Pons (tissue), 1 donor: ENCODE measurements at regions not wholly inside any gene's neighbourhood (a gene's known extent, or its start where the extent isn't known, plus 50 kb on each side); places are given as distances from the start of the nearest gene placed in this dataset.

Experiments used
- DNase-seq: peaks from one replicate; pipeline ENCODE4 v3.0.0-alpha.2; 2016; ENCODE audit warnings: low spot score

DNA sequence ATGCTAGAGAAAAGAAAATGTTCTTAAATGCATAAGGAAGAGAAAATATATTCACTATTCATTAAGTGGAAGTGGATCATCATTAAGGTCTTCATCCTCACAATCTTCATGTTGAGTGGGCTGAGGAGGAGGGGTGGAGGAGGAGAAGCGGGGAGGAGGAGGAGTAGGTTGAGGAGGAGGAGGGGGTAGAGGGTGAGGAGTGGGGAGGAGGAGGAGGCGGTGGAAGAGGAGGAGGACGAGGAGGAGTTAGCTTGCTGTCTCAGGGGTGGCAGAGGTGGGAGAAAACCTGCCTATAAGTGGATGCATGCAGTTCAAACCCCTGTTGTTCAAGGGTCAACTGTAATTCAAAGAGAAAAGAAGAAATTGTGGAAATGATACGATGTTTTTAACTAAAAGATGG is 71.6 kb downstream of the MYEOV start:
- no peak for DNase-seq

DNA sequence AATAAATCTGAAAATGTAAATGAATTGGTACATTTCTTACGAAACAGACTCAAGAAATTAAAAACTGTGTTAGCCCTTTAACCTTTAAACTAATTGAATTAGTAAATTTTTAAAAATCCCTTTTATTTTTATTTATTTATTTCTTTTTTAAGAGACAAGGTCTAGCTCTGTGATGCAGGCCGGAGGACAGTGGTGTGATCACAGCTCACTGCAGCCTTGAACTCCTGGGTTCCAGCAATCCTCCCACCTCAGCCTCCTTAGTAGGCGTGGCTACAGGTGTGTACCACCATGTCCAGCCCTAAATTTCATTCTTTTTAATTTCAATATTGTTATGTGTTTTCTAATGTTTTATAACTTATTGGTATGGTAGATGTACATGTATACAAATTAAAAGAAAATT is 72.6 kb downstream of the MYEOV start:
- DNase-seq, result no peak

DNA sequence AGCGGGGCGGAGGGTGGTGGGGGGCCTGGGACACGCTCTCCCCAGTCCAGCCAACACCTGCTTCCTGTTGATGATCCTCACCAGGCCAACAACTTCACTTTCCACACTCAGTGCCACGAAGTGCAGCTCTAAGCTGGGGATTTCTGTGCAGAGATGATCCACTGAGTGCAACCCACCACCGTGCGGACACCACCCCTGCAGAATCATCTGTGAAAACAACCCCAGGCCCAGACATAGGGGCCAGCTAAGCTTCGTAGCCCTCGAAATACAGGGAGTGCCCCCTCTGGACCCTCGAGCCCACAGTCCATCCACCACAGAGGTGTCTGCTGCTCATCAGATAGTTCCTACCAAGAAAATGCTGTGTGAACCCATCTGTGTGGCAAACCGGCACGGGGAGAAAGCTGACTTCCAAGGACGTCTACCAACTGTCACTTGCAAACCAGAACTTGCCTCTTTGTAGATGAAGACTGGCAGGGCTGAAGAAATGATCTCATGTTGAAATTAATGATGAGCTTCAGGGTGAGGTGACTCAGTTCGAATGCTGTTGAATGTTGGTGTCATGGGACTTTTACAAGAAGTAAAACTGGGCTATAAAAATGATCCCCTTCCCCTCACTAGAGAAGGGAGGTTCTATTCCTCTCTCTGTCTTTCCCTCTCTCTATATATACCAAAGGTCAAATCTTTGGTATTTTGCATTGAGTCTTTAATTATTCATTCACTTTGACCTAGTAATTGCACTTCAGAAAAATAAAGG is 73.4 kb downstream of the MYEOV start:
- DNase-seq, result no peak

DNA sequence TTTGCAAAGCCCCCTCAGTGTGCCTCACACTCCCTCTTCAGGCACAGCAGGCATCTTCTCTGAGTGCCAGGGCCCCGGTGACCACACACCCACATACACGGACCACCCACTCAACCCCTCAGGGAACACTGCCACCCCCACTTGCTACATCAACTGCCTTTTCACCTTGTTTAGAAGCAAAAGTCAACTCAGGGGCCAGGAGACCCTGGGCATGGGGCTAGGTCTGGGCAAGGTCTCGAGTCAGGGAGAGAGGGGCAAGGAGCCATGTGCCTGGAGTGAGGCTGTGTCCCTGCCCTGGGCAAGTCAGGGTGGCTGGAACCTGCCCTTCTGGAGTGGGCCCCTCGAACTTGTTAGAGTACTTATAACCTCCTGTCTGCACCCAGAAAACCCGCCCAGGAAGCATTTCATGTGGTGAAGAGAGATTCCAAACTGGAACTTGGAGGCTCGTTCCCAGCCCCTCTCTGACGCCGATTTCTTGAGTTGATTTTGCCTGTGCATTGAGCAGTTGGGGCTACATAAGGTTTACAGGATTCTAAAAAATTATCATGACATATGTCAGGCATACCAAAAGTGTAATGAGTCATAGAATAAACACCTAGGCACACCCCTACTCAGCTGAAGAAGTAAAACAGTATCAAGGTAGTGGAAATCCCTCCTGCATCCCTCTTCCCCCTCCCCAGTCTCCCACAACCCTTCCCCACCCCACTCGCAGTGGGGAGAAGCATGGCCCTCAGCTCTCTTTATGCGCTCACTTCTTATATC is 74.3 kb downstream of the MYEOV start:
- no peak for DNase-seq

DNA sequence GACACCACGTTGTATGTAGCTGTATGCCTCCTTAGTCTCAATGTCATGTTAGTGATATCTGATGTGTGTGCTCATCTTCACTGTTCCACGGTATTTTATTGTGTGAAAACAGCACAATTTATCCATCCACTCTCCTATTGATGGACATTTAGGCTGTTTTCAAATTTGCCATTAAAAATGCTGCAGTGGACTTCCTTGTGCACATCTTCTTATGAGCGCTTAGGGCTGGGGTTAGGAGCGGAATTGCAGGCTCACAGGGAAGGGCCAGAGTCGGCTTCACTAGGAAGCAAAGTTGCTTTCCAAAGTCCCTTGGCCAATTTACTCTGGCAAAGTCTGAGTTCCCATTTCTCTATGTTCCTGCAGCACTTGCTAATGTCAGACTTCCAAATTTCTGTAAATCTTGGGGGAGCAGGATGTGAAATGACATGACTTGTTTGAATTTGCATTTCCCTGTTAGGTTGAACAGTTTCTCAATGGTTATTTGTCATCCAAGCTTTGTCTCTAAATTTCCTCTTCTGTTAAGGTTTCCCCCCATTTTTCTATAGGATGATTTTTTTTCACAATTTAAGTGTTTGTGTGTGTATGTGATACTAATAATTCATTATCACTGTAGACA is 75.4 kb downstream of the MYEOV start:
- DNase-seq, result no peak

DNA sequence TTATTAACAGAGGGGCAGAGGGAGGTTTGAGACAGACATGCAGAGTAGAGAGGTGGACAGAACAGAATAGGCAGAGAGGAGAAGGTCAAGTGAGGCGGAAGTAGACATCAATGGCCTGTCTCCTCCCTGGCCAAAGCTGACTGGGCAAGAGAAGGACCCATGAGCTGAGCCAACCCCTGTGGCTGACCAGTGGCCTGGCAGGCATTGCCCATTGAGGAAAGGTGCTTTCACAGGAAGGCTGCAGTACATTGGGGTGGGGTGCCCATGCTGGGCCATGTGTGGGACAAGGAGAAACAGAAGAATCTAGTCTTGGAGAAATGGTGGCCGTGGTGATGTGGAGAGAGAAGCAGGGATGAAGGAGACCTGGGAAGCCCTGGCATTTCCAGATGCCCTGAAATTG is 76.0 kb downstream of the MYEOV start:
- no peak for DNase-seq

DNA sequence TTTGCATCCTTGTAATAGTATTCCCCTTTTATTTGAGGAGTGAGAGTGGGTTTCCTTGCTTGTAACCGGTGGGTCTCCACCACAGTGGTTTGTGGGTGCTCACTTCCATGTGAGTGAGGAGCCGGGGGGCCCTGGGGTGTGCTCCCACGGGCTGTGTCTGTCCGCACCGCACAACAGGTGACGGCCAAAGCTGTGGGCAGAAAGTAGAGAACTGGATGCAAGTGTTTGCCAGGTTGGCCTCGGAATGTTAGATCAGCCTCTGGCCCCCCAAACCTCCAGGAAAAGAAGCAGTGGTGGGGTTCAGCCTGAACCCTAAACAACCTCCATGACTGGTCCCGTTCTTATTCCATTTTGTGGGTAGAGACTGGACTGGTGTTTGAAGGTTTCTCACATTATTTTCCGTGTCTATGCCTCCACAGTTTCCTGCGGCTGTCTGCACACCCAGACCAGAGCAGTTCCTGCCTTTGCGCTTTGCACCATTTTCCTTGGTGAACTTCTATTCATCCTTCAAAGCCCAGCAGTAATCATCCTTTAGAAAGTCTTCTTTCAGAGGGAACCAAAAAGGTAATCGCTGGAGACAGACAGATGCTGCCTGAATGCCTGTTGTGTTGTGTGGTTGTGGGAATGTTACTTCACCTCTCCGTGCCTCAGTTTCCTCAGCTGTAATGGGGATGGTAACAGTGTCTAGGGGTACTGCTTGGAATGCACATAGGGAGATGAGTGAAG is 77.2 kb downstream of the MYEOV start:
- no peak for DNase-seq

DNA sequence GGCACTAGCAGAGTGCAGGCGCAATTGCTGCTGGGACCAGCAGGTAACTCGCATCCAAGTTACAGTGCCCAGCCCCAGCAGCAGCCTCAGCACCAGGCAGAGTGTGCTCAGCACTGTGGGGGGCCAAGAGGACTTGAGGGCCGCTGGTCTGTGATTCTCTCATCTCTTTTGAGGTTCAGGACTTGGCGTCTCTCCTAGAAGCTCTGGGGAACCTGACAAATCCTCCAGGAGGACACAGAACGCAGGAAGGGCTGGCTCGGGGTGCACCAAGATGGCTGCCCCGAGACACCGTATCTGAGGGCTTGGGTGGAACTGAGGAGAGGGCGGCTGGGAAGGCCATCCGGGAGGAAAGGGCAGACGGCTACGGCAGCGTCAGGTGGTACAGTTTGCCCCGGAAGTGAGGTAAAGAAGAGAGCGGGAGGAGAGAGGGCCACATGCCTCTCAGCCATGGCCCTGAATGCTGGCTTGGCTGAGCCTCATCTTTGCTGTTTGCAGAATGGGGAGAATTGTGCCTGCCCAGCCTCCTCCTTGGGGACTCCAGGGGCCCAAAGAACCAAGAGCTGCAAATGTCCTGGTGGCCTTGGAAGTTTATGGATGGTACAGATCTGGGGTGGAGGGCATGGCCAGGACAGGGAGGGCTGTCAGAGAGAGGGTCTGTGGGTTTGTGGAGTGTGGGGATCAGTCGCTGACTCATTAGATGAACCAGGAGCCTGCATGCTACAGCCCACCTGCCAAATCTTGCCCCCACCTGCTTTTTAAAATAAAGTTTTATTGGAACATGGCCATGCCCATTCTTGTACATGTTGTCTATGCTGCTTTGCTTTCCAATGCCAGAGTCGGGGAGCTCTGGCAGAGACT is 78.0 kb downstream of the MYEOV start:
- no peak for DNase-seq

DNA sequence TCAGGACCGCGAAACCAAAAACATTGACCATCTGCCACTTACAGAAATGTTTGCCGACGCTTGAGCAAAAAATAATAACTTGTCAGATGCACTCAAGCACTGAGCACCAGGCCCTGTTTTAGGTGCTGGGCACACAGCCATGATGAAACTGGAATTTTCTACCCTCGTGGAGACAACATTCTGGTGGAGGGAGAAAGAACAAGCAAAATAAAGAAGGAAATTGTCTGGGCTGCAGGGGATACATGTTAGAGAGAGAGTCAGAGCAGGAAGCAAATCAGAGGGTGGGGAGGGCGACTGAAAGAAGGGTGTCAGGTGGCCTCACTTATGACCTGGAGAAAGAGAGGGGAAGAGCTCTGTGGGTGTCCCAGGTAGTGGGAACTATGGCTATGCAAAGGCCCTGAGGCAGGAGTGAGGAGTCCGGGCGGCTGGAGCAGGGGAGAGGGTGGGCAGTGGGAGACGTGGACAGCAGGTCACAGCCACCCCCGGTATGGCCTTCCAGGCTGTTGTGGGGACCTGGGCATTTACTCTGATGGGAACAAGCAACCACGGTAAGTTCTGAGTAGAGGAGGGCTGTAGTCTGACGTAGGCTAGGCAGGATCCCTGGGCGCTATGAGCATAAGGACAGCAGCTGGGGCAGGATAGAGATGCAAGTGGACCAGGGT is 78.8 kb downstream of the MYEOV start:
- no peak for DNase-seq

DNA sequence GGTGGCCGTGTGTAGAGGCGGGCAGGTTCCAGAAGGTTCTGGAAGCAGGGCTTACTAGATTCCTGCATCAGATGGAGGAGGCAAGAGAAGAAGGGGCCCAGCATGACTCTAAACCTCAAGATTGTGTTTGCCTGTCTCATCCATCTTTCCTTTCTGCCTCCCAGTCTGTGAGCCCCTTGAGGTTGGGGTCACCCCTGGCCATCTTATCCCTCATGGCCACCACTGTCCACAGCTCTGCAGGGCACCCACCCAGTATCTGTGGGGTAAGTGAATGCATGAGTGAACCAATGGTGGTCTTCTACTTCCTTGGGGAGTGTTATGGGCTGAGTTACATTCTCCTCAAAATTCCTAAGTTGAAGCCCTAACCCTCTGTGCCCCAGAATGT is 79.3 kb downstream of the MYEOV start:
- DNase-seq, result no peak

DNA sequence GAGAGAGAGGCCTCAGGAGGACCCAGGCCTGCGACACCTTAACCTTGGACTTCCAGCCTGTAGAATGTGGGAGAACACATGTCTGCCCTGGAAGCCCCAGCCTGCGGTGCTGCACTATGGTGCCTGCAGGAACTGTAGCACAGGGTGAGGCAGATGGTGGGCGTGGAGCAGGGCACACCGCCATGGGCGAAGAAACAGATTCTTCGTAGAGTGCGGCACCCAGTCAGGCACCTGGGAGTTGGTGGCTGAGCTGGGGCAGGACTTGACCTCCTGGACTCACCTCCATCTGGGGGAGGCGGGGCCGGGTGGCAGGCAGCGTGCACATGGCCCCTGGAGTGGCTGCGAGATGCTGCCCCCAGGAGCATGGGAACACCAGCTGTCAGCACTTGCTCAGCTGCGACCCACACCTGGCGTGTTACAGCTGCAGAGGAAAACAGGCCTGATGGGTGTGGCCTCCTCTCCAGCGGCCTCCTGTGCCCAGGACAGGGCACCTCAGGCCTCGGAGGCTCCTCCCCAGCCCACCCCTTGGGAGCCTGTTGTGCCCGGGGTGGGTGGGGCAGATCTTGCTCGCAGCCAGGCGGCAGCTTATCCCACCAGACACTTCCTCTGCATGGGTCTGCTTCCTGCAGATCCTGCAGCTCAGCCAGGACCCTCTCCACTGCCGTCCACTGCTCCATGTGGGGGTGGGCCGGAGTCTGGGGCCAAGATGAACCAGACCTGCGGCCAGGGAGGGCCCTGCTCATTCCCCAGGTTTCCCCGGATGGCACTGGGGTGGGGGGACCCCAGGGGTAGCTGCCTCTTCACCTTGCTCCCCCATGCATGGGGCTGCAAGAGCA is 80.4 kb downstream of the MYEOV start:
- DNase-seq, result no peak

DNA sequence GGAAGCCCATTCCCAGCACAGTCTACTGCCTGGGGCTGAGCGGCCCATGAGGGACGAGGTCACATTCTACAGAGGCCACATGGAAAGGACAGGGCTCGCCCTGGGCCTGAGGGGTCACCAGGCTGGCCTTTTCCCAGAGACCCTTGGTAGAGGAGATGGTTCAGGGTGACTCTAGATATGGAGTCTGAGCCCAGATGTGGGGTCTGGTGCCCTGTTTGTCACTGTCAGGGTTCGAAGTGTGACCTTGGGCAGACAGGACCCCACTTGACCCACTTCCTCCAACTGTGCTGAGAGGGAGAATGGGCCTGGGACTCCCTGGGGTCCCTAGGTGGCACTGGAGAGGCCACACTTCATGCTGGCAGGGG is 81.0 kb downstream of the MYEOV start:
- no peak for DNase-seq

DNA sequence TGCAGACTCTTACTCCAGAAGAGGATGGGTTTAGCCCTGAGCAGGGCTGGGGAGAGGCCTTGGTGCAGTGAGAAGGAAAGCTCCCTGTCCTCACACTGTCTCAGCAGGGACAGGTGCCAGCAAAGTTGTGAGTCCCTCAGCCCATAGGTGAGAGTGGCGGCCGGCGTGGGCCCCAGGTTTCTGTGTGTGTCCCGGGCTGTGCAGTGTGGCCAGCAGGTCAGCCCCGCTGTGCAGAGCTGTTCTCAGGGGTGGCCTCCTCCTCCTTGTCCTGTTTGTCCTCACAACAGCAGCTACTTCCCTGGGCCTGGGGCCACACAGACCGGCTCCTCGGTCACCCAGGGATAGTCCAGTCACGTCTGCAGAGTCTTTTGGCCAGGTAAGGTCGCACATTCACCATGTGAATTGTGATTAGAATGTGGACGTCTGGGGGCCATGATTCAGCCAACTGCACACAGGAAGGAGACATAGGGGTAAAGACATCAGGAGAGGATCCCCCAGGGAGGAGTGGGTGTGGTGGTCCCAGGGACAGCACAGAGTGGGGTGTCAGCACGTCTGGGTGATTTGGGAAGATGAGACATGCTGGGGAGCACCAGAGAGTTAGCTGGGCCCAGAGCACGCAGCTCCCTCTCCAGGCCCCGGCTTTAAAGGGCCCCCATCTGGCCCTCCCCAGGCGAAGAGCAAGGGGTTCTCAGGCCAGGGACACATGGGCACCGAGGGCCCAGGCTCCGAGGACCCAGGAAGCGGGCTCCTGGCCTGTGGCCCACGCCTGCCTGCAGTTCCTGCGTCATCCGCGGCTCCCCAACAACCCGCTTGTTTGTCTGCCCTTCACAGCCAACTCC is 81.6 kb downstream of the MYEOV start:
- no peak for DNase-seq

DNA sequence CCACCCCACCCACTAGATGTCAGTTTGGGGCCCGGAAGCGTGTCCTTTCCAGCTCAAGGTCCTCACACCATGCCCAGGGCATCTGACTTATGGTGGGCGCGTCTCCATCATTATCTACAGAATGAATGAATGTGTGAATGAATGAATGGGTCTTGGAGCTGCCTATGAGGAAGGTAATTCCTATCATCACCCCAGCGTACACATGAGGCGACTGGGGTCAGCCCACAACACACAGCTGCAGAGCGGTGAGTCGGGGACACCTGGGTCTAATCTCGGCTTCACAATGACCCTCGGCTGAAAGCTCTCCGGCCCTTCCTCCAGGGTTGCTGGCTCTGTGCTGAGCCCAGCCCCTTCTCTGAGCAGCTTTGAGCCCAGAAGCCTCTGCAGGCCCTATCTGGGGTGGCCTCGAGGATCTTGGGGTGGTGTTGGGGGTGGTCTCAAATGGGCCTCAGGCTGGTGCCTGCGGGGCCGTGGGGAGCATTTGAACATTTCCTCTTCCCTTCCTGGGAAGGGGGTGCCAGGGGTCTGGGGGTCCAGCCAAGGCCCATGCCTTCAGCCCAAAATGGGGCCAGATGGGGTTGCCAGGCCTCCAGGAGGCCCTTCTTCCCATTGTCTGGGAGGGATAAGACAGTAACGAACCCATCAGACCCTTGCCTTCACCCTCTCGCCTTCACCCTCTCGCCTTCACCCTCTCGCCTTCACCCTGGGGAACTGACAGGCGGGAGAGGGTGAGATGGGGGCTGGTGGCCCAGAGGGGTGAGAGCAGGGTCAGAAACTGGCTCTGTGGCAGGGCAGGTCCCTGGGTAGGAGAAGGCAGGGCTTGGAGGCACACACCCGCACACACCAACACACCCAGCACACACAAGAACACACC is 82.4 kb downstream of the MYEOV start:
- DNase-seq, result no peak

DNA sequence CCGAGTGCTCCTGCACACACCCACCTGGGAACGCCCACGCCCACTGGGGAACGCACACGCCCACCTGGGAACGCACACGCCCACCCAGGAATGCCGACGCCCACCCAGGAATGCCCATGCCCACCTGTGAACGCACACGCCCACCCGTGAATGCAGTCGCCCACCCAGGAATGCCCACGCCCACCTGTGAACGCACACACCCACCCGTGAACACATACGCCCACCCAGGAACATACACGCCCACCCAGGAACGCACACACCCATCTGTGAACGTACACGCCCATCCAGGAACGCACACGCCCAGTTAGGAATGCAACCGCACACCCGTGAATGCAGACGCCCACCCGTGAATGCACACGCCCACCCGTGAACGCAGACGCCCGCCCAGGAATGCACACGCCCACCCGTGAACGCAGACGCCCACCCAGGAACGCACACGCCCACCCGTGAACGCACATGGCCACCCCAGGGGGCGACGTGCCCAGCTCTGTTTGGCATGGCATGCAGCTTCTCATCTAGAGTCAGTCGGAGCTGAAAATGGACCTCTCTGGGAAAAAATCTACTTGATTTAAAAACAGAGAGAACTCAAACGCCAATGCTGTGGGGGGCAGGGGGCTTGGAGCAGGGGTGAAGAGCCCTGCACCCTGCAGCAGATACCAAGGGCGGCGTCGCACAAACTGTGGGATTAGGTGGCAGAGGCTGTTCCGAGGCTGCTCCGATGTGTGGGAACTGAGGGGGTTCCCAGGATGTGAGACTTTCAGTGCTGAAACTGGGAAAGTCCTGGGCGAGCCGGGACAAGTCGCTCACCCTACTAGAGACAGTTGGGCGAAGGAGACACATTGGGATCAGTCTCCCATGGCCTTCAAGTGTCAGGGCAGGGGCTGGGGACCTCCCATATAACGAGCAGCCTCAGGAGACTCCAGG is 83.3 kb downstream of the MYEOV start:
- no peak for DNase-seq

DNA sequence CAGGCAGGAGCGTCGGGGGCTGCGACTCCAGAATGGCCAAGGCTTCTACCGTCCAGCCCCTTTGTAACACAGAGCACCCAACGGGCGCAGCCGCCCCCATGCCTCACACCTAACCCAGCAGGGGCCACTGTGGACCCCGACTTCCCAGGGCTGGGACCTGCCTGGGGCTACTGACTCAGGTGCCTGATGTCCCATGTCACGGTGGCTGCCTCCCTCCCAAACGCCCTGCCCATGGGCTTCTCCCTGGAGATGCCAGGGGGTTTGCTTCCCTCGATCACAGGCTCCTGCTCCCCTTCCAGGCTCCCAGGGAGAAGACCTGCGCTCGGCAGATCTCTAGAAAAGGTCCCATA is 84.0 kb downstream of the MYEOV start:
- DNase-seq, result no peak
